ENCODE measurements at regions not wholly inside any gene's neighbourhood (a gene's known extent, or its start where the extent isn't known, plus 50 kb on each side); places are given as distances from the start of the nearest gene placed in this dataset.
"Not testable (repeated sequence)": the region's sequence is repeated elsewhere in the genome, so short reads cannot be mapped to it uniquely, and the experiment has no call there.

GRCh38 chr7:39869888-39870522 is 80.1 kb upstream of the CDK13 start:
- TF ChIP-seq POLR2A (IDR thresholded peaks at IDR 0.05; ENCODE audit: low read length); JUNB (IDR thresholded peaks at IDR 0.05); CTCF (IDR thresholded peaks at IDR 0.05); MAZ (IDR thresholded peaks at IDR 0.05; ENCODE audit: borderline replicate concordance, low read depth, low read length); TP53 (CRISPR knock-in tag; IDR thresholded peaks at IDR 0.05); SMC3 (IDR thresholded peaks at IDR 0.05); POLR2AphosphoS2 (conservative IDR thresholded peaks at IDR 0.05; ENCODE audit: low read length); NPAS2 (CRISPR knock-in tag; IDR thresholded peaks at IDR 0.05; ENCODE audit: borderline replicate concordance); RARB (CRISPR knock-in tag; IDR thresholded peaks at IDR 0.05); HMGXB4 (CRISPR knock-in tag; IDR thresholded peaks at IDR 0.05; ENCODE audit: borderline replicate concordance); NR3C1 (IDR thresholded peaks at IDR 0.05): not testable (repeated sequence)
